ACHN (cell line): ENCODE measurements at regions not wholly inside any gene's neighbourhood (a gene's known extent, or its start where the extent isn't known, plus 50 kb on each side); places are given as distances from the start of the nearest gene placed in this dataset.

Experiments
- DNase-seq: peaks from one replicate; pipeline ENCODE4 v3.0.0-alpha.2; 2015
- in situ Hi-C: cut with HindIII; loops from 2 replicates; pipeline ENCODE4 v1.10.0; 2017; ENCODE audit warnings: low sequenced_read_pairs, low pct_ligation_motif_present, low pct_unique_long_range_greater_than_20kb

- DNase-seq = no peak
- in situ Hi-C loops = no loop called here
Observed at GRCh38 chr11:80041136-80042000, 600.5 kb upstream of the TENM4 start.

GRCh38 chr11:80034801-80035200, 594.0 kb upstream of the TENM4 start:
- in situ Hi-C loops = no loop called here
- DNase-seq = no peak

GRCh38 chr11:80031014-80031600, 590.3 kb upstream of the TENM4 start:
- peak; percentile 11 for DNase-seq
- in situ Hi-C loops = no loop called here

- in situ Hi-C loops = no loop called here
Observed at GRCh38 chr11:80028998-80029397, 588.2 kb upstream of the TENM4 start.

GRCh38 chr11:80024119-80024518, 583.3 kb upstream of the TENM4 start:
- in situ Hi-C loops = no loop called here
- no peak for DNase-seq

More at GRCh38 chr11:80028998-80029397, 588.2 kb upstream of the TENM4 start:
- DNase-seq = no peak

GRCh38 chr11:80023386-80023785, 582.6 kb upstream of the TENM4 start:
- in situ Hi-C loops = no loop called here

GRCh38 chr11:80010536-80010935, 569.7 kb upstream of the TENM4 start:
- in situ Hi-C loops = no loop called here

More at GRCh38 chr11:80023386-80023785, 582.6 kb upstream of the TENM4 start:
- no peak for DNase-seq

GRCh38 chr11:80009081-80009480, 568.3 kb upstream of the TENM4 start:
- no peak for DNase-seq
- in situ Hi-C loops = no loop called here

More at GRCh38 chr11:80010536-80010935, 569.7 kb upstream of the TENM4 start:
- DNase-seq = no peak

- in situ Hi-C loops = no loop called here
- DNase-seq = no peak
Observed at GRCh38 chr11:80007616-80008015, 566.8 kb upstream of the TENM4 start.

GRCh38 chr11:79990141-79990540, 549.3 kb upstream of the TENM4 start:
- in situ Hi-C loops = no loop called here
- DNase-seq = no peak

- no peak for DNase-seq
- in situ Hi-C loops = no loop called here
Observed at GRCh38 chr11:79982185-79982584, 541.4 kb upstream of the TENM4 start.

- DNase-seq = no peak
- in situ Hi-C loops = no loop called here
Observed at GRCh38 chr11:79980916-79981315, 540.1 kb upstream of the TENM4 start.

- in situ Hi-C loops = no loop called here
- DNase-seq = peak; percentile 82
Observed at GRCh38 chr11:79973721-79974617, 533.1 kb upstream of the TENM4 start.

- no peak for DNase-seq
- in situ Hi-C loops = no loop called here
Observed at GRCh38 chr11:79971255-79971654, 530.4 kb upstream of the TENM4 start.

GRCh38 chr11:79966592-79966991, 525.8 kb upstream of the TENM4 start:
- in situ Hi-C loops = no loop called here
- no peak for DNase-seq

- no peak for DNase-seq
- in situ Hi-C loops = no loop called here
Observed at GRCh38 chr11:79963856-79964645, 523.2 kb upstream of the TENM4 start.

- no peak for DNase-seq
- in situ Hi-C loops = no loop called here
Observed at GRCh38 chr11:79960461-79960860, 519.6 kb upstream of the TENM4 start.

GRCh38 chr11:79959318-79959717, 518.5 kb upstream of the TENM4 start:
- DNase-seq = no peak
- in situ Hi-C loops = no loop called here
